GM06990 (cell line): ENCODE measurements at regions not wholly inside any gene's neighbourhood (a gene's known extent, or its start where the extent isn't known, plus 50 kb on each side); places are given as distances from the start of the nearest gene placed in this dataset.
"Not testable (repeated sequence)": the region's sequence is repeated elsewhere in the genome, so short reads cannot be mapped to it uniquely, and the experiment has no call there.

ENCODE experiments used
- DNase-seq: peaks from one replicate; pipeline ENCODE4 v3.0.0-alpha.2; 2011; ENCODE audit not compliant: insufficient read length; ENCODE audit errors: extremely low read depth
- H3K27me3 ChIP-seq: replicated peaks from 2 replicates; pipeline ENCODE4 v1.6.0; 2011; ENCODE audit warnings: low read length; ENCODE audit not compliant: control insufficient read depth, insufficient read depth
- H3K36me3 ChIP-seq: 2 replicates; pipeline ENCODE4 v1.5.1; 2011; ENCODE audit warnings: low read length; ENCODE audit not compliant: control insufficient read depth, insufficient read depth
- H3K4me3 ChIP-seq: replicated peaks from 2 replicates; pipeline ENCODE4 v1.5.1; 2011; ENCODE audit warnings: low read depth, mild to moderate bottlenecking, control low read depth, low read length
- CTCF ChIP-seq: IDR thresholded peaks from 2 replicates; pipeline ENCODE4 v1.5.1; 2011; ENCODE audit warnings: low read length, control low read depth, mild to moderate bottlenecking, inconsistent platforms; ENCODE audit not compliant: insufficient read depth, poor library complexity, severe bottlenecking

GRCh38 chr6:19569563-19569962 is 267.6 kb upstream of the ID4 start:
- H3K36me3 ChIP-seq = no peaks in the 10 kb centered on the region
- TF ChIP-seq CTCF = no peak
- no peak overlapping the region for H3K4me3 ChIP-seq
- H3K27me3 ChIP-seq = no peaks in the 10 kb centered on the region
- no peak for DNase-seq

GRCh38 chr6:19571176-19571575 is 266.0 kb upstream of the ID4 start:
- TF ChIP-seq CTCF = no peak

GRCh38 chr6:19578481-19578880 is 258.7 kb upstream of the ID4 start:
- Histone ChIP-seq H3K36me3 (no peaks in the 10 kb centered on the region), H3K4me3 (no peak overlapping the region), H3K27me3 (no peaks in the 10 kb centered on the region)
- no peak for DNase-seq
- TF ChIP-seq CTCF = no peak

More at GRCh38 chr6:19571176-19571575, 266.0 kb upstream of the ID4 start:
- no peak for DNase-seq
- Histone ChIP-seq H3K4me3 (no peak overlapping the region), H3K36me3 (no peaks in the 10 kb centered on the region), H3K27me3 (no peaks in the 10 kb centered on the region)

- not testable (repeated sequence) for H3K36me3 ChIP-seq, DNase-seq, H3K4me3 ChIP-seq, H3K27me3 ChIP-seq
Measured at GRCh38 chr6:19584207-19584606, 253.0 kb upstream of the ID4 start.

DNA sequence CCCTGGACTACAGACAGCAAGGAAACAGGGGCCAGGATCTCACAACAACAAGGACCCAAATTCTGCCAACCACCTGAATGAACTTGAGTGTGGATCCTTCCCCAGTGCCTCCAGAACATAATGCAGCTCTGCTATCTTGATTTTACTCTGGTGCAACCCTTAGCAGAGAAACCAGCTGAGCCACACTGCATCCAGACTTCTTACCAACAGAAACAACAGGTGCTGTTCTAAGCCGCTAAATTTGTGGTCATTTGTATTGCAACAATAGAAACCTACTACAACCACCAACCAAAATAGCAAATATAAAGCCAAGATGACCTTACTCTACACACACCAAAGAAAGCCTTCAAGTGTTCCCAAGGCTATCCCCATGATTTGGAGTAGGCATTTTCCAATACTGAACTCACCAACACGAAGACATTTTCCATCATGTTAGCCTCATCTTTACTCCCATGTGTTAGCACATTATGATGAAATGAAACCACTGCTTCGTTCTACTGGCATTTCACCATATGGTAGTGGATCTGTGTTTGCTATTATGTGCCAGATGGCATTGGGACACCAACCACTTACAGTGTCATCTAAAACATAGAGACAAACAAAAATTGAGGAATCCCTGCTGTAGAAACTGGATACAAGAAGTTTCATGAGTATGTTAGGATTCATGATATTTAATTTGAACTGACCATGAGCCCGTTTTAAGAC is 249.8 kb upstream of the ID4 start:
- Histone ChIP-seq H3K36me3 (no peaks in the 10 kb centered on the region), H3K27me3 (no peaks in the 10 kb centered on the region), H3K4me3 (no peak overlapping the region)
- no peak for TF ChIP-seq CTCF
- DNase-seq = no peak

- TF ChIP-seq CTCF = no peak
- H3K36me3 ChIP-seq = no peaks in the 10 kb centered on the region
- H3K27me3 ChIP-seq = no peaks in the 10 kb centered on the region
- H3K4me3 ChIP-seq = no peak overlapping the region
- DNase-seq = no peak
Measured at GRCh38 chr6:19590501-19591131, 246.6 kb upstream of the ID4 start.
